ENCODE measurements at regions not wholly inside any gene's neighbourhood (a gene's known extent, or its start where the extent isn't known, plus 50 kb on each side); places are given as distances from the start of the nearest gene placed in this dataset.
"Not testable (repeated sequence)": the region's sequence is repeated elsewhere in the genome, so short reads cannot be mapped to it uniquely, and the experiment has no call there.

- Mint-ChIP-seq H3K27me3 (ENCODE audit: unreplicated experiment) (peaks cover 55% of the 10 kb centered on the region), H3K4me3 (ENCODE audit: low read depth, unreplicated experiment) (peak overlapping the region; percentile 53), H3K4me1 (ENCODE audit: low read depth, unreplicated experiment) (peaks cover 13% of the 10 kb centered on the region)
- DNase-seq; H3K9me3 Mint-ChIP-seq (ENCODE audit: low read depth, unreplicated experiment); intact Hi-C loops (cut with micrococcal nuclease; ENCODE audit: unreplicated experiment); H3K27ac Mint-ChIP-seq (ENCODE audit: unreplicated experiment); CTCF ChIA-PET; H3K36me3 Mint-ChIP-seq (ENCODE audit: insufficient read depth, unreplicated experiment): not testable (repeated sequence)
- TSS peak; percentile 97 for BruUV-seq (replicated peaks)
Measured at GRCh38 chr11:71746263-71746662, 86.7 kb upstream of the DEFB108B start.

GRCh38 chr11:71748965-71749620 lies 83.9 kb upstream of the DEFB108B start:
- CTCF ChIA-PET; H3K36me3 Mint-ChIP-seq (ENCODE audit: insufficient read depth, unreplicated experiment); H3K9me3 Mint-ChIP-seq (ENCODE audit: low read depth, unreplicated experiment); intact Hi-C loops (cut with micrococcal nuclease; ENCODE audit: unreplicated experiment); BruUV-seq (replicated peaks); H3K27ac Mint-ChIP-seq (ENCODE audit: unreplicated experiment); H3K4me3 Mint-ChIP-seq (ENCODE audit: low read depth, unreplicated experiment): not testable (repeated sequence)
- Mint-ChIP-seq H3K27me3 (ENCODE audit: unreplicated experiment) (peaks cover 55% of the 10 kb centered on the region), H3K4me1 (ENCODE audit: low read depth, unreplicated experiment) (peaks cover 13% of the 10 kb centered on the region)
- peak; percentile 4 for DNase-seq

GRCh38 chr11:71750908-71751307 lies 82.1 kb upstream of the DEFB108B start:
- BruUV-seq (replicated peaks); H3K9me3 Mint-ChIP-seq (ENCODE audit: low read depth, unreplicated experiment); CTCF ChIA-PET; H3K27ac Mint-ChIP-seq (ENCODE audit: unreplicated experiment); H3K4me3 Mint-ChIP-seq (ENCODE audit: low read depth, unreplicated experiment); DNase-seq; H3K36me3 Mint-ChIP-seq (ENCODE audit: insufficient read depth, unreplicated experiment); intact Hi-C loops (cut with micrococcal nuclease; ENCODE audit: unreplicated experiment): not testable (repeated sequence)
- peaks cover 13% of the 10 kb centered on the region for H3K4me1 Mint-ChIP-seq (ENCODE audit: low read depth, unreplicated experiment)
- H3K27me3 Mint-ChIP-seq (ENCODE audit: unreplicated experiment) = peaks cover 60% of the 10 kb centered on the region

GRCh38 chr11:71764695-71765491 lies 68.1 kb upstream of the DEFB108B start:
- H3K36me3 Mint-ChIP-seq (ENCODE audit: insufficient read depth, unreplicated experiment); H3K27ac Mint-ChIP-seq (ENCODE audit: unreplicated experiment); DNase-seq; BruUV-seq (replicated peaks); H3K4me1 Mint-ChIP-seq (ENCODE audit: low read depth, unreplicated experiment); CTCF ChIA-PET; H3K9me3 Mint-ChIP-seq (ENCODE audit: low read depth, unreplicated experiment); intact Hi-C loops (cut with micrococcal nuclease; ENCODE audit: unreplicated experiment); H3K4me3 Mint-ChIP-seq (ENCODE audit: low read depth, unreplicated experiment): not testable (repeated sequence)
- H3K27me3 Mint-ChIP-seq (ENCODE audit: unreplicated experiment) = peaks cover 91% of the 10 kb centered on the region

- not testable (repeated sequence) for H3K4me1 Mint-ChIP-seq (ENCODE audit: low read depth, unreplicated experiment); H3K9me3 Mint-ChIP-seq (ENCODE audit: low read depth, unreplicated experiment); H3K4me3 Mint-ChIP-seq (ENCODE audit: low read depth, unreplicated experiment)
Measured at GRCh38 chr11:71767016-71767415, 66.0 kb upstream of the DEFB108B start.

GRCh38 chr11:71772193-71772592 lies 60.8 kb upstream of the DEFB108B start:
- BruUV-seq (replicated peaks); intact Hi-C loops (cut with micrococcal nuclease; ENCODE audit: unreplicated experiment); H3K4me1 Mint-ChIP-seq (ENCODE audit: low read depth, unreplicated experiment); H3K9me3 Mint-ChIP-seq (ENCODE audit: low read depth, unreplicated experiment); H3K4me3 Mint-ChIP-seq (ENCODE audit: low read depth, unreplicated experiment); H3K27ac Mint-ChIP-seq (ENCODE audit: unreplicated experiment); DNase-seq; H3K36me3 Mint-ChIP-seq (ENCODE audit: insufficient read depth, unreplicated experiment): not testable (repeated sequence)
- CTCF ChIA-PET = interaction anchor here (0.7 kb wide), 1 partner anchor 873 kb away, joined by 3 read pairs; no protein-coding TSS in a partner anchor
- H3K27me3 Mint-ChIP-seq (ENCODE audit: unreplicated experiment) = peaks cover 31% of the 10 kb centered on the region

More at GRCh38 chr11:71767016-71767415, 66.0 kb upstream of the DEFB108B start:
- intact Hi-C loops (cut with micrococcal nuclease; ENCODE audit: unreplicated experiment); BruUV-seq (replicated peaks); H3K27ac Mint-ChIP-seq (ENCODE audit: unreplicated experiment); DNase-seq; CTCF ChIA-PET; H3K36me3 Mint-ChIP-seq (ENCODE audit: insufficient read depth, unreplicated experiment): not testable (repeated sequence)
- peaks cover 81% of the 10 kb centered on the region for H3K27me3 Mint-ChIP-seq (ENCODE audit: unreplicated experiment)

- Mint-ChIP-seq H3K9me3 (ENCODE audit: low read depth, unreplicated experiment) (no peaks in the 10 kb centered on the region), H3K4me3 (ENCODE audit: low read depth, unreplicated experiment) (no peak overlapping the region), H3K36me3 (ENCODE audit: insufficient read depth, unreplicated experiment) (no peaks in the 10 kb centered on the region), H3K4me1 (ENCODE audit: low read depth, unreplicated experiment) (no peaks in the 10 kb centered on the region), H3K27ac (ENCODE audit: unreplicated experiment) (no peak overlapping the region), H3K27me3 (ENCODE audit: unreplicated experiment) (peaks cover 13% of the 10 kb centered on the region)
- no TSS peak for BruUV-seq (replicated peaks)
- DNase-seq = no peak
- CTCF ChIA-PET = interaction anchor here (0.7 kb wide), 1 partner anchor 289 kb away, joined by 3 read pairs; no protein-coding TSS in a partner anchor
- intact Hi-C loops (cut with micrococcal nuclease; ENCODE audit: unreplicated experiment) = no loop called here
- no peak for TF ChIP-seq CTCF (IDR thresholded peaks at IDR 0.05; ENCODE audit: unreplicated experiment)
Measured at GRCh38 chr11:71774603-71775222, 58.3 kb upstream of the DEFB108B start.

- H3K9me3 Mint-ChIP-seq (ENCODE audit: low read depth, unreplicated experiment); H3K4me3 Mint-ChIP-seq (ENCODE audit: low read depth, unreplicated experiment); CTCF ChIA-PET; H3K36me3 Mint-ChIP-seq (ENCODE audit: insufficient read depth, unreplicated experiment); DNase-seq; H3K27ac Mint-ChIP-seq (ENCODE audit: unreplicated experiment); H3K4me1 Mint-ChIP-seq (ENCODE audit: low read depth, unreplicated experiment); BruUV-seq (replicated peaks); intact Hi-C loops (cut with micrococcal nuclease; ENCODE audit: unreplicated experiment): not testable (repeated sequence)
- peaks cover 20% of the 10 kb centered on the region for H3K27me3 Mint-ChIP-seq (ENCODE audit: unreplicated experiment)
Measured at GRCh38 chr11:71780116-71780515, 52.9 kb upstream of the DEFB108B start.

GRCh38 chr11:71780771-71781170 lies 52.2 kb upstream of the DEFB108B start:
- DNase-seq; intact Hi-C loops (cut with micrococcal nuclease; ENCODE audit: unreplicated experiment); CTCF ChIA-PET: not testable (repeated sequence)

More at GRCh38 chr11:71780771-71781170, 52.2 kb upstream of the DEFB108B start:
- not testable (repeated sequence) for H3K9me3 Mint-ChIP-seq (ENCODE audit: low read depth, unreplicated experiment); BruUV-seq (replicated peaks); H3K27ac Mint-ChIP-seq (ENCODE audit: unreplicated experiment); H3K4me3 Mint-ChIP-seq (ENCODE audit: low read depth, unreplicated experiment); H3K4me1 Mint-ChIP-seq (ENCODE audit: low read depth, unreplicated experiment); H3K36me3 Mint-ChIP-seq (ENCODE audit: insufficient read depth, unreplicated experiment)
- H3K27me3 Mint-ChIP-seq (ENCODE audit: unreplicated experiment) = peaks cover 20% of the 10 kb centered on the region
